HFFc6 (cell line): ENCODE measurements at regions not wholly inside any gene's neighbourhood (a gene's known extent, or its start where the extent isn't known, plus 50 kb on each side); places are given as distances from the start of the nearest gene placed in this dataset.

Experiments used
- DNase-seq: peaks from one replicate; pipeline ENCODE4 v3.0.0-alpha.2; 2018
- H3K27ac Mint-ChIP-seq: 2 replicates; pipeline ENCODE4 v1.8.0; 2020; ENCODE audit warnings: mild to moderate bottlenecking, mixed read lengths
- H3K27me3 Mint-ChIP-seq: 2 replicates; pipeline ENCODE4 v1.8.0; 2021; ENCODE audit warnings: mild to moderate bottlenecking, moderate library complexity, mixed read lengths; ENCODE audit not compliant: insufficient read depth
- H3K36me3 Mint-ChIP-seq: 2 replicates; pipeline ENCODE4 v1.8.0; 2021; ENCODE audit warnings: low read depth, mixed read lengths
- H3K4me1 Mint-ChIP-seq: 2 replicates; pipeline ENCODE4 v1.8.0; 2020; ENCODE audit warnings: low read depth, mixed read lengths
- H3K4me3 Mint-ChIP-seq: 2 replicates; pipeline ENCODE4 v1.8.0; 2020; ENCODE audit warnings: mild to moderate bottlenecking, moderate library complexity, mixed read lengths
- H3K9me3 Mint-ChIP-seq: 2 replicates; pipeline ENCODE4 v1.8.0; 2020; ENCODE audit warnings: mild to moderate bottlenecking, mixed read lengths
- TF ChIP-seq, protein P1 (sequence below): fragments of 200-600 bp; sonication (generic); IDR thresholded peaks from 2 replicates; pipeline ENCODE4 v1.5.0; 2021; ENCODE audit warnings: antibody characterized with exemption, mild to moderate bottlenecking

DNA sequence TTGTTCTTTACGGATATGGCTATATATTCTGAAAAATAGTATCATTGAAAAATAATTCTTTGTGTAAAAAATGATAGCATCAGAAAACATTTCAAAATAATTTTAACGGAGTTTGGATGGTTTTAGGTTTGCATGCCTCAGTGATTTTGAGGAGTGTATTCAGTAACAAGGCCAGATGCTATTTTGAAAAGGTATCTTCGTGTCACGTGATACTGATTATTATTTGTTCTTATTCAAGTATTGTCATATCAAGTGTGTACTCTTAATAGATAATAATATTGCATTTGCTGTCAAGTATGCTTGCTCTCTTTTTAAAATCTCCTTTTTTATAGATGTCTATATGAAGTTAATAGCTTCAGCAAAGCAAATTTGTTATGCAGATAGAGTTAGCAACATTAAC is 313.1 kb upstream of the PTPRD start:
- TF ChIP-seq, protein P1, sequence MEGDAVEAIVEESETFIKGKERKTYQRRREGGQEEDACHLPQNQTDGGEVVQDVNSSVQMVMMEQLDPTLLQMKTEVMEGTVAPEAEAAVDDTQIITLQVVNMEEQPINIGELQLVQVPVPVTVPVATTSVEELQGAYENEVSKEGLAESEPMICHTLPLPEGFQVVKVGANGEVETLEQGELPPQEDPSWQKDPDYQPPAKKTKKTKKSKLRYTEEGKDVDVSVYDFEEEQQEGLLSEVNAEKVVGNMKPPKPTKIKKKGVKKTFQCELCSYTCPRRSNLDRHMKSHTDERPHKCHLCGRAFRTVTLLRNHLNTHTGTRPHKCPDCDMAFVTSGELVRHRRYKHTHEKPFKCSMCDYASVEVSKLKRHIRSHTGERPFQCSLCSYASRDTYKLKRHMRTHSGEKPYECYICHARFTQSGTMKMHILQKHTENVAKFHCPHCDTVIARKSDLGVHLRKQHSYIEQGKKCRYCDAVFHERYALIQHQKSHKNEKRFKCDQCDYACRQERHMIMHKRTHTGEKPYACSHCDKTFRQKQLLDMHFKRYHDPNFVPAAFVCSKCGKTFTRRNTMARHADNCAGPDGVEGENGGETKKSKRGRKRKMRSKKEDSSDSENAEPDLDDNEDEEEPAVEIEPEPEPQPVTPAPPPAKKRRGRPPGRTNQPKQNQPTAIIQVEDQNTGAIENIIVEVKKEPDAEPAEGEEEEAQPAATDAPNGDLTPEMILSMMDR = no peak
- Mint-ChIP-seq H3K9me3 (peaks cover 46% of the 10 kb centered on the region), H3K36me3 (no peaks in the 10 kb centered on the region), H3K4me3 (no peak overlapping the region), H3K4me1 (no peaks in the 10 kb centered on the region), H3K27ac (no peak overlapping the region), H3K27me3 (no peaks in the 10 kb centered on the region)
- no peak for DNase-seq

DNA sequence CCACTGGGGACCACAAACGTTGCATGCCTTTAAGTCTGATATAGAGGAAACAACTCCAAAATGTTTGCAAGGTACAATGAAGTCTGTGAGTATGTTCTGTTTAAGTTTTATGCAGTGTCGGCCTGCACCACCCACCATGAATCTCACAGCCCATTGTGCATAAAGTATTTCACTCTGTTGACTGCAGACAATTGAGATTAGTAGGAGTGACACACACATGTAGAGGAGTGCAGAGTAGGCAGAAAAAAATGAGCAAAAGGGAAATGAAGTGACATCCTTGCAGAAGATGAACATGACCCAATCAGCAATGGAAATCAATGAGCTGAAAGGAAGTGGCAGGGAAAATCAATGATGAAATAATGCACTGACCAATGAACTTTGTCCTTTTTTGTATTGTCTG is 315.6 kb upstream of the PTPRD start:
- TF ChIP-seq, protein P1 = no peak
- H3K27me3 Mint-ChIP-seq = no peaks in the 10 kb centered on the region
- H3K4me1 Mint-ChIP-seq = no peaks in the 10 kb centered on the region
- no peaks in the 10 kb centered on the region for H3K36me3 Mint-ChIP-seq
- H3K4me3 Mint-ChIP-seq = no peak overlapping the region
- no peak overlapping the region for H3K27ac Mint-ChIP-seq
- DNase-seq = no peak
- H3K9me3 Mint-ChIP-seq = peaks cover 41% of the 10 kb centered on the region

DNA sequence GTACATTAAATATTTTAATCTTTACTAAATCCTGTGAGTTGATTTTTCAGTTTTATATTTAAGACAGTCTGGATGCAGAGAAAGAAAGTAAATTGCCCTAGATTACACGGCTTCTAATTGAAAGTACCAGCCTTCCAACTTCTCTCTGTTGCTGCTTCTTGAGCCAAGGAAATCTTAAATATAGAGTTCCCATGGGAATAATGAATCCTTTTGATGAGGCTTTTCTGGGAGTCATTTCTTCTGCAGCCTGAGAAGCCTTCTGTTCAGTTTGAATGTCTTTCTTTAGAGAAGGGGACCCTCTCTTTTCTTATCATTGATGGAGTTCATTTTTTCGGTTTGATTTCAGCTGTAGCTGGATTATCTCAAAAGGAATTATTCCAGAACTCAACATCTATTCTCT is 317.3 kb upstream of the PTPRD start:
- H3K4me1 Mint-ChIP-seq = no peaks in the 10 kb centered on the region
- TF ChIP-seq, protein P1 = no peak
- H3K9me3 Mint-ChIP-seq = peaks cover 24% of the 10 kb centered on the region
- H3K4me3 Mint-ChIP-seq = no peak overlapping the region
- no peak overlapping the region for H3K27ac Mint-ChIP-seq
- H3K27me3 Mint-ChIP-seq = no peaks in the 10 kb centered on the region
- no peak for DNase-seq
- H3K36me3 Mint-ChIP-seq = no peaks in the 10 kb centered on the region

DNA sequence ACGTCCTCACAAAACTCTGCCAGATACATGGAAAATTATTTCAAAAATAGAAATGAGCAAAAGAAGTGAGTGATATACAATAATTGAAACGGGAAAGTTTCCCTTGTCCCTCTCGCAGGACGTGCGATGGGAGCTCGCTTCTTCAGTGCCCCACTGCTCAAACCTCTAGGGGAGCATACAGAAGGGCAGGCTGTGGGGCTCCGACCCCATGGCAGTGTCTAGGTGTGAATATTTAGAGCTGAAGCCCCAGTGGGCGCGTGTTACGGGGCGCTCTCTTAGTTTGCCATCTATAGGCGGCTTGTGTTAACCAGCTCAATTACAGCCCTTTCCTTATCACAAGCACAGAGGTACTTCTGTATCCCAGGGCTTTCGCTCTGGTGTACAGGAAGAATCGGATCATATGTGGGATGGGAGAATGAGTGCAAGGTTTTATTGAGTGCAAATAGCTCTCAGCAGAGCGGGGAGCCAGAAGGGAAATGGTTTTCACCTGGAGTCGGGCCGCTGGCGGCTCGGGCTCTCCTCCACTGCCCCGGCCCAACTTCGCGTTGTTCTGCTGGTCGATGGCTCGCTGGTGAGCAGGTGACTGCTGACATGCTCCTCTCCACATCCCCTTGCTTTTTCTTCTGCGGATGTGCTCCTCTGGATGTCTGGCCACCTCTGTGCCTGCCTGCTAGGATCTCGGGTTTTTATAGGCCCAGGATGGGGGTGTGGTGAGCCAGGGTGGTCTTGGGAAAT is 334.0 kb upstream of the PTPRD start:
- no peak overlapping the region for H3K4me3 Mint-ChIP-seq
- no peak for DNase-seq
- peaks cover 22% of the 10 kb centered on the region for H3K9me3 Mint-ChIP-seq
- no peaks in the 10 kb centered on the region for H3K27me3 Mint-ChIP-seq
- no peaks in the 10 kb centered on the region for H3K4me1 Mint-ChIP-seq
- TF ChIP-seq, protein P1 = no peak
- no peak overlapping the region for H3K27ac Mint-ChIP-seq
- no peaks in the 10 kb centered on the region for H3K36me3 Mint-ChIP-seq

DNA sequence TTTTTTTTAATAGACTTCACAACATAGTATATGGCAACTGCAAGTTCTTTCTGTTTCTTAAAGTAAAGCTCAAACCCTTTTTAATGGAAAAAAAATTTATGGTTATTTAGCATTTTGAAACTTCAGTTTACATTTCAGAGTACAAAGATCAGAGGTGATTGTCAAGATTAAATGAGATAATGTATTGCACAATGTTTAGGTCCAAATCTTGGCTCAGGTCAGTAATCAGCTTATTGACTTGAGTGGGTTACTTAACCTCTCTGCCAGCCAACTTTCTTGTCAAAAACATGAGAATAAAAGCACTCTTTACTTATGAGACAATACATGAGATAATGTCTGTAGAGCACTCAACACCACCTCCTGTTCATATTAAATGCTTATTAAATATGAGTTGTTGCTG is 345.1 kb upstream of the PTPRD start:
- no peaks in the 10 kb centered on the region for H3K27me3 Mint-ChIP-seq
- peaks cover 32% of the 10 kb centered on the region for H3K9me3 Mint-ChIP-seq
- TF ChIP-seq, protein P1 = no peak
- H3K4me3 Mint-ChIP-seq = no peak overlapping the region
- H3K27ac Mint-ChIP-seq = no peak overlapping the region
- no peaks in the 10 kb centered on the region for H3K36me3 Mint-ChIP-seq
- no peaks in the 10 kb centered on the region for H3K4me1 Mint-ChIP-seq
- DNase-seq = no peak
